ENCODE measurements at regions not wholly inside any gene's neighbourhood (a gene's known extent, or its start where the extent isn't known, plus 50 kb on each side); places are given as distances from the start of the nearest gene placed in this dataset.
A peak's percentile ranks its signal among the peaks of the same experiment; 100 is the strongest.

- peaks cover 0 to 1% of the 10 kb centered on the region in 2 donors for H3K27me3 Mint-ChIP-seq
- CTCF ChIA-PET (ENCODE audit: partially characterized antibody), result no interaction called here
Measured at GRCh38 chr6:122153557-122153956, 245.9 kb upstream of the HSF2 start.

GRCh38 chr6:122154155-122154554 lies 245.3 kb upstream of the HSF2 start:
- H3K4me1 ChIP-seq (ENCODE audit: insufficient read depth, low read length), result no peaks in the 10 kb centered on the region
- H3K36me3 ChIP-seq (ENCODE audit: insufficient read depth, low read length), result no peaks in the 10 kb centered on the region
- H3K4me3 ChIP-seq (ENCODE audit: low read length in 2 of 2), result no peak overlapping the region
- no peak overlapping the region for H3K4me3 Mint-ChIP-seq
- intact Hi-C loops (cut with micrococcal nuclease), result no loop called here
- no peaks in the 10 kb centered on the region for H3K9me3 Mint-ChIP-seq
- H3K27ac ChIP-seq (ENCODE audit: low read depth, low read length), result no peak overlapping the region
- no peaks in the 10 kb centered on the region for H3K27me3 ChIP-seq (ENCODE audit: insufficient read depth, low read length)
- ChIA-PET POLR2A (ENCODE audit: partially characterized antibody) (no interaction called here), CTCF (ENCODE audit: partially characterized antibody) (no interaction called here)
- H3K27ac Mint-ChIP-seq, result no peak overlapping the region
- H3K36me3 Mint-ChIP-seq, result no peaks in the 10 kb centered on the region
- no peaks in the 10 kb centered on the region for H3K9me3 ChIP-seq (ENCODE audit: control insufficient read depth in 1 of 2, low read length in 2 of 2)
- no peaks in the 10 kb centered on the region for H3K4me1 Mint-ChIP-seq
- DNase-seq, result no peak
- peaks cover 0 to 1% of the 10 kb centered on the region in 2 donors for H3K27me3 Mint-ChIP-seq

More at GRCh38 chr6:122153557-122153956, 245.9 kb upstream of the HSF2 start:
- Mint-ChIP-seq H3K27ac (no peak overlapping the region), H3K4me1 (no peaks in the 10 kb centered on the region), H3K36me3 (no peaks in the 10 kb centered on the region), H3K9me3 (no peaks in the 10 kb centered on the region), H3K4me3 (no peak overlapping the region)
- Histone ChIP-seq H3K4me3 (ENCODE audit: low read length in 2 of 2) (no peak overlapping the region), H3K27me3 (ENCODE audit: insufficient read depth, low read length) (no peaks in the 10 kb centered on the region), H3K36me3 (ENCODE audit: insufficient read depth, low read length) (no peaks in the 10 kb centered on the region), H3K9me3 (ENCODE audit: control insufficient read depth in 1 of 2, low read length in 2 of 2) (no peaks in the 10 kb centered on the region), H3K4me1 (ENCODE audit: insufficient read depth, low read length) (no peaks in the 10 kb centered on the region), H3K27ac (ENCODE audit: low read depth, low read length) (no peak overlapping the region)
- DNase-seq, result no peak
- POLR2A ChIA-PET (ENCODE audit: partially characterized antibody), result no interaction called here
- intact Hi-C loops (cut with micrococcal nuclease), result no loop called here

- DNase-seq, result no peak
- intact Hi-C loops (cut with micrococcal nuclease), result no loop called here
- POLR2A ChIA-PET (ENCODE audit: partially characterized antibody), result no interaction called here
- CTCF ChIA-PET (ENCODE audit: partially characterized antibody), result no interaction called here
- Mint-ChIP-seq H3K27ac (no peak overlapping the region), H3K4me1 (no peaks in the 10 kb centered on the region), H3K4me3 (peak overlapping the region in 1 of 8 donors; percentile 46), H3K36me3 (no peaks in the 10 kb centered on the region), H3K27me3 (peaks cover 0 to 1% of the 10 kb centered on the region in 2 donors), H3K9me3 (no peaks in the 10 kb centered on the region)
- Histone ChIP-seq H3K27ac (ENCODE audit: low read depth, low read length) (no peak overlapping the region), H3K4me1 (ENCODE audit: insufficient read depth, low read length) (no peaks in the 10 kb centered on the region), H3K36me3 (ENCODE audit: insufficient read depth, low read length) (no peaks in the 10 kb centered on the region), H3K9me3 (ENCODE audit: control insufficient read depth in 1 of 2, low read length in 2 of 2) (no peaks in the 10 kb centered on the region), H3K27me3 (ENCODE audit: insufficient read depth, low read length) (no peaks in the 10 kb centered on the region), H3K4me3 (ENCODE audit: low read length in 2 of 2) (no peak overlapping the region)
Measured at GRCh38 chr6:122154912-122155575, 244.4 kb upstream of the HSF2 start.

- Histone ChIP-seq H3K27ac (ENCODE audit: low read depth, low read length) (no peak overlapping the region), H3K27me3 (ENCODE audit: insufficient read depth, low read length) (no peaks in the 10 kb centered on the region), H3K4me1 (ENCODE audit: insufficient read depth, low read length) (no peaks in the 10 kb centered on the region), H3K4me3 (ENCODE audit: low read length in 2 of 2) (no peak overlapping the region), H3K9me3 (ENCODE audit: control insufficient read depth in 1 of 2, low read length in 2 of 2) (no peaks in the 10 kb centered on the region), H3K36me3 (ENCODE audit: insufficient read depth, low read length) (no peaks in the 10 kb centered on the region)
- ChIA-PET CTCF (ENCODE audit: partially characterized antibody) (no interaction called here), POLR2A (ENCODE audit: partially characterized antibody) (no interaction called here)
- no peak overlapping the region for H3K4me3 Mint-ChIP-seq
- H3K27me3 Mint-ChIP-seq, result no peaks in the 10 kb centered on the region
- H3K27ac Mint-ChIP-seq, result no peak overlapping the region
- intact Hi-C loops (cut with micrococcal nuclease), result no loop called here
- H3K36me3 Mint-ChIP-seq, result no peaks in the 10 kb centered on the region
- DNase-seq, result no peak
- peaks cover 0 to 5% (median 0%) of the 10 kb centered on the region in 8 donors for H3K9me3 Mint-ChIP-seq
- H3K4me1 Mint-ChIP-seq, result no peaks in the 10 kb centered on the region
Measured at GRCh38 chr6:122161136-122161535, 238.3 kb upstream of the HSF2 start.

GRCh38 chr6:122165014-122165413 lies 234.4 kb upstream of the HSF2 start:
- CTCF ChIA-PET (ENCODE audit: partially characterized antibody), result no interaction called here

GRCh38 chr6:122170274-122170673 lies 229.2 kb upstream of the HSF2 start:
- peaks cover 0 to 4% (median 0%) of the 10 kb centered on the region in 8 donors for H3K9me3 Mint-ChIP-seq
- H3K36me3 Mint-ChIP-seq, result no peaks in the 10 kb centered on the region
- POLR2A ChIA-PET (ENCODE audit: partially characterized antibody), result no interaction called here
- no peak overlapping the region for H3K27ac Mint-ChIP-seq
- H3K4me3 Mint-ChIP-seq, result no peak overlapping the region
- H3K27me3 Mint-ChIP-seq, result no peaks in the 10 kb centered on the region
- Histone ChIP-seq H3K27ac (ENCODE audit: low read depth, low read length) (no peak overlapping the region), H3K9me3 (ENCODE audit: control insufficient read depth in 1 of 2, low read length in 2 of 2) (no peaks in the 10 kb centered on the region), H3K4me3 (ENCODE audit: low read length in 2 of 2) (no peak overlapping the region), H3K27me3 (ENCODE audit: insufficient read depth, low read length) (no peaks in the 10 kb centered on the region), H3K36me3 (ENCODE audit: insufficient read depth, low read length) (no peaks in the 10 kb centered on the region), H3K4me1 (ENCODE audit: insufficient read depth, low read length) (no peaks in the 10 kb centered on the region)
- DNase-seq, result no peak
- no peaks in the 10 kb centered on the region for H3K4me1 Mint-ChIP-seq
- intact Hi-C loops (cut with micrococcal nuclease), result no loop called here
- CTCF ChIA-PET (ENCODE audit: partially characterized antibody), result no interaction called here

More at GRCh38 chr6:122165014-122165413, 234.4 kb upstream of the HSF2 start:
- no peaks in the 10 kb centered on the region for H3K27me3 ChIP-seq (ENCODE audit: insufficient read depth, low read length)
- no peaks in the 10 kb centered on the region for H3K4me1 Mint-ChIP-seq
- H3K36me3 Mint-ChIP-seq, result no peaks in the 10 kb centered on the region
- peaks cover 0 to 5% (median 0%) of the 10 kb centered on the region in 8 donors for H3K9me3 Mint-ChIP-seq
- no peaks in the 10 kb centered on the region for H3K4me1 ChIP-seq (ENCODE audit: insufficient read depth, low read length)
- H3K27me3 Mint-ChIP-seq, result no peaks in the 10 kb centered on the region
- H3K27ac Mint-ChIP-seq, result no peak overlapping the region
- H3K27ac ChIP-seq (ENCODE audit: low read depth, low read length), result no peak overlapping the region
- no peak overlapping the region for H3K4me3 Mint-ChIP-seq
- no peak for DNase-seq
- intact Hi-C loops (cut with micrococcal nuclease), result no loop called here
- no peaks in the 10 kb centered on the region for H3K9me3 ChIP-seq (ENCODE audit: control insufficient read depth in 1 of 2, low read length in 2 of 2)
- POLR2A ChIA-PET (ENCODE audit: partially characterized antibody), result no interaction called here
- H3K4me3 ChIP-seq (ENCODE audit: low read length in 2 of 2), result no peak overlapping the region
- no peaks in the 10 kb centered on the region for H3K36me3 ChIP-seq (ENCODE audit: insufficient read depth, low read length)

- CTCF ChIA-PET (ENCODE audit: partially characterized antibody), result no interaction called here
- no peaks in the 10 kb centered on the region for H3K9me3 ChIP-seq (ENCODE audit: control insufficient read depth in 1 of 2, low read length in 2 of 2)
- H3K27me3 ChIP-seq (ENCODE audit: insufficient read depth, low read length), result no peaks in the 10 kb centered on the region
- H3K4me1 ChIP-seq (ENCODE audit: insufficient read depth, low read length), result no peaks in the 10 kb centered on the region
- Mint-ChIP-seq H3K9me3 (no peaks in the 10 kb centered on the region), H3K27me3 (no peaks in the 10 kb centered on the region), H3K4me3 (no peak overlapping the region), H3K4me1 (no peaks in the 10 kb centered on the region), H3K36me3 (no peaks in the 10 kb centered on the region), H3K27ac (no peak overlapping the region)
- no peaks in the 10 kb centered on the region for H3K36me3 ChIP-seq (ENCODE audit: insufficient read depth, low read length)
- POLR2A ChIA-PET (ENCODE audit: partially characterized antibody), result no interaction called here
- no peak for DNase-seq
- H3K4me3 ChIP-seq (ENCODE audit: low read length in 2 of 2), result no peak overlapping the region
- intact Hi-C loops (cut with micrococcal nuclease), result no loop called here
- H3K27ac ChIP-seq (ENCODE audit: low read depth, low read length), result no peak overlapping the region
Measured at GRCh38 chr6:122178988-122179387, 220.5 kb upstream of the HSF2 start.

GRCh38 chr6:122180132-122180531 lies 219.3 kb upstream of the HSF2 start:
- ChIA-PET CTCF (ENCODE audit: partially characterized antibody) (no interaction called here), POLR2A (ENCODE audit: partially characterized antibody) (no interaction called here)
- Mint-ChIP-seq H3K27me3 (no peaks in the 10 kb centered on the region), H3K9me3 (no peaks in the 10 kb centered on the region), H3K4me1 (no peaks in the 10 kb centered on the region), H3K36me3 (no peaks in the 10 kb centered on the region), H3K4me3 (no peak overlapping the region), H3K27ac (no peak overlapping the region)
- intact Hi-C loops (cut with micrococcal nuclease), result no loop called here
- H3K4me3 ChIP-seq (ENCODE audit: low read length in 2 of 2), result no peak overlapping the region
- no peaks in the 10 kb centered on the region for H3K9me3 ChIP-seq (ENCODE audit: control insufficient read depth in 1 of 2, low read length in 2 of 2)
- H3K27ac ChIP-seq (ENCODE audit: low read depth, low read length), result no peak overlapping the region
- H3K27me3 ChIP-seq (ENCODE audit: insufficient read depth, low read length), result no peaks in the 10 kb centered on the region
- no peak for DNase-seq
- H3K4me1 ChIP-seq (ENCODE audit: insufficient read depth, low read length), result no peaks in the 10 kb centered on the region
- H3K36me3 ChIP-seq (ENCODE audit: insufficient read depth, low read length), result no peaks in the 10 kb centered on the region
